HG02571 (cell line): ENCODE measurements at regions not wholly inside any gene's neighbourhood (a gene's known extent, or its start where the extent isn't known, plus 50 kb on each side); places are given as distances from the start of the nearest gene placed in this dataset.
"Not testable (repeated sequence)": the region's sequence is repeated elsewhere in the genome, so short reads cannot be mapped to it uniquely, and the experiment has no call there.

Experiments used
- ATAC-seq: cut with Tn5 transposase; IDR thresholded peaks from one replicate; pipeline ENCODE4 v1.9.1; 2021; ENCODE audit warnings: mild to moderate bottlenecking, moderate library complexity; ENCODE audit not compliant: unreplicated experiment

GRCh38 chr12:13518034-13518433, 321.5 kb downstream of the EMP1 start:
- not testable (repeated sequence) for ATAC-seq

- no peak for ATAC-seq
Observed at GRCh38 chr12:13509740-13510139, 313.2 kb downstream of the EMP1 start.

- ATAC-seq: no peak
Observed at GRCh38 chr12:13505636-13506035, 309.1 kb downstream of the EMP1 start.

- no peak for ATAC-seq
Observed at GRCh38 chr12:13505224-13505623, 308.7 kb downstream of the EMP1 start.

GRCh38 chr12:13504736-13505135, 308.2 kb downstream of the EMP1 start:
- no peak for ATAC-seq

- ATAC-seq: no peak
Observed at GRCh38 chr12:13504074-13504473, 307.5 kb downstream of the EMP1 start.

GRCh38 chr12:13503094-13503835, 306.7 kb downstream of the EMP1 start:
- ATAC-seq: no peak

- no peak for ATAC-seq
Observed at GRCh38 chr12:13499008-13499407, 302.5 kb downstream of the EMP1 start.

- ATAC-seq: no peak
Observed at GRCh38 chr12:13496111-13496510, 299.6 kb downstream of the EMP1 start.

GRCh38 chr12:13489246-13489645, 292.7 kb downstream of the EMP1 start:
- no peak for ATAC-seq

- no peak for ATAC-seq
Observed at GRCh38 chr12:13487326-13487725, 290.8 kb downstream of the EMP1 start.

- no peak for ATAC-seq
Observed at GRCh38 chr12:13486794-13487193, 290.3 kb downstream of the EMP1 start.

GRCh38 chr12:13478650-13479181, 282.2 kb downstream of the EMP1 start:
- no peak for ATAC-seq

GRCh38 chr12:13474381-13474780, 277.9 kb downstream of the EMP1 start:
- ATAC-seq: no peak

GRCh38 chr12:13472690-13473089, 276.2 kb downstream of the EMP1 start:
- peak; percentile 98 for ATAC-seq

GRCh38 chr12:13471471-13471870, 274.9 kb downstream of the EMP1 start:
- ATAC-seq: no peak

GRCh38 chr12:13465635-13466034, 269.1 kb downstream of the EMP1 start:
- no peak for ATAC-seq

GRCh38 chr12:13463189-13463588, 266.7 kb downstream of the EMP1 start:
- no peak for ATAC-seq

- ATAC-seq: no peak
Observed at GRCh38 chr12:13462450-13462849, 265.9 kb downstream of the EMP1 start.

- ATAC-seq: no peak
Observed at GRCh38 chr12:13455778-13456144, 259.2 kb downstream of the EMP1 start.

- ATAC-seq: no peak
Observed at GRCh38 chr12:13454991-13455777, 258.7 kb downstream of the EMP1 start.

- ATAC-seq: no peak
Observed at GRCh38 chr12:13452955-13453570, 256.5 kb downstream of the EMP1 start.
